Activated CD4-positive, alpha-beta T cell treated with anti-CD3 and anti-CD28 coated beads, Interleukin-2, amount 50 U/mL, for 24 hours (primary cell): ENCODE measurements at regions not wholly inside any gene's neighbourhood (a gene's known extent, or its start where the extent isn't known, plus 50 kb on each side); places are given as distances from the start of the nearest gene placed in this dataset.

Experiments used
- DNase-seq, 2 donors: peaks; one replicate each; pipeline ENCODE4 v3.0.0-alpha.2; 2020; ENCODE audit warnings: low read depth in 1 of 2, low spot score in 1 of 2

DNA sequence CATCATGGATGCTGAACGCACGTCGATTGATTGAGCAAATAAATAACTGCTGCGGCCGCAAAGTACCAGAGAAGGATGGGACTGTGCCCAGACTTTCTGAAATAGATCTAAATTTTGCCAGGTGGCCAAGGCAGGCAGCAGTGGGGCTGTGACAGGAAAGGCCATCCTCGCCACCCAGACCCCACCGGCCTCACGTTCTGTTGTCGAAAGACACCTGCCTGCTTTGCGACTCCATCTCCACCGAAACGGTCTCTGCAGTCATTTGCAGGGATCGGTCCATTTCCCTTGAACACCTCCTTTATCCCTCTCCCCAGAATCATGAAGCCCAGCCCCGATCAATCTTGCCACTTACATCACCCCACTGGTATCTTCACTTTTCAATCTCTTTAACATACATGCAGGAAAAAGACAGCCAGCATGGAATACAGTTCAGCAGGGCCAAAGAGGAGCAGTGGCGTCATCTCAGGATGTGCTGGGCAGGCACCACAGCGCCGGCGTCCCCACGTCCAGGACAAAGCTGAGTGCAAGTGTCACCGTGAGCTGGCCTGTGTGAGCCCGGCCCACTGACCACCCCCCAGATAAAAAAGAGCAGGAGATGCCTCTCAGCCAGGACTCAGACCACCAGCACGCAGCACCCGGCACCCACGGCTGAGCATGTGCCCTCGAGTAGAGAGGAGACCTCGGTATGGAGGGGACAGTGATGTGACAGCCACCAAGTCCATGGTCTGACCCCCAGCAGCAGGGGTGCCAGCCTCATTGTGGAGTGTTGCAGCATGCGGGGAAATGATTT is 610.3 kb downstream of the TBC1D22A start:
- no peak for DNase-seq

DNA sequence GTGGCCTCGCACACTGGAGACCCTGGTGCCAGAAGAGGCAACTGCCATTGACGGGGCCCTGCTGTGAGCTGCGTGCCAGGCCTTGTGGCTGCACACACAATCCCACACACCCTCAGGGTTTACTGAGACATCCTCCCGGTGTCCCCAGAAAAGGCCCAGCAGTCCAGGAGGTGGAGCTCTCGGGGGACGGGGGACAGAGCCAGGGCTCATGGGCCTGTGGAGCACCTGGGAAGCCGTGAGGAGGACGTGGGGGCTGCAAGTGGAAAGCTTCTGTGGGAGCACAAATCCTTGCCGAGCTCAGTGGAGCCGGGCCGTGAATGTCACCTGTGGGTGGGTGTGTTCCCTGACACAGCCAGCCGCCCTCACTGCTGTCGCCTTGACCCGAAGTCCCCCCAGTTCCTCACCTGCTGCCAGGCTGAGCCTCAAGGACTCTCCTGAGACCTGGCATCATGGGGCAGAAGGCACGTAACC is 609.7 kb downstream of the TBC1D22A start:
- DNase-seq: no peak

DNA sequence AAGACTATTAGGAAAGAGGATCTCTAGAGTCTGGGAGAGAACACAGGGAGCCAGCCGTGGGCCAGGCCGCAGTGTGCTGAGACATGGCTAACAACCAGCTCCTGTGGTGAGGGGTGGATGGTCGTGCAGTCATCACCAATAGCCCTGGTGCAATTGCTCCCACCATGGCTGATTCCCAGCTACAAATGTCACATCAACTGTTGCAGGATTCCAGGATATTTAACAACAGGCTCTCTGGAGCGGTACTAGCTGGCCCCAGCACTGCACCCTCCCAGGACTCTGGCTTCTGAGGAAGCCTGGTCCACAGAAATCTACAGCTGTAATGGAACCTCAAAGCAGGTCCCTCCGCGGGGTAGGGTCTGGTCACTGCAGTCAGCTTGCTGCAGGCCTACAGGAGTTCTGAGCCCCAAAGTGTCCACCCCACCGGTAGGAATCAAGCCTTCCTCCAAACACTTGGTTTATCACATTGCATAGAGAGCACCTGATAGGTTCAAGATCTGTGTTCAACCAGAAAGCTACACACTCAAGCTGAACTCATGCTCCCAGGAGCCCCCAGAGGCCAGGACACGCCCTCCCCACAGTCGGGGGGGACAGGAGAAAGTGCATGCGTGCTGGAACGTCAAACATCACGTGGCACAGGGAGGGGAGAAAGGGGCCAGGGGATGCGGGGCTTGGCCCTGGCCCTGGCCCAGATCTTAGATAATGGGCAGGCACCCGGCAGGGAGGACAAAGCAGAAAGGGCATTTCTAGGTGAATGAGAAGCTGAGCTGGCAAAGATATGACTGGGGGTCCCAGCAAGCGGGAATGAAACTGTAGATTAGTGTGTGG is 609.0 kb downstream of the TBC1D22A start:
- DNase-seq: no peak

DNA sequence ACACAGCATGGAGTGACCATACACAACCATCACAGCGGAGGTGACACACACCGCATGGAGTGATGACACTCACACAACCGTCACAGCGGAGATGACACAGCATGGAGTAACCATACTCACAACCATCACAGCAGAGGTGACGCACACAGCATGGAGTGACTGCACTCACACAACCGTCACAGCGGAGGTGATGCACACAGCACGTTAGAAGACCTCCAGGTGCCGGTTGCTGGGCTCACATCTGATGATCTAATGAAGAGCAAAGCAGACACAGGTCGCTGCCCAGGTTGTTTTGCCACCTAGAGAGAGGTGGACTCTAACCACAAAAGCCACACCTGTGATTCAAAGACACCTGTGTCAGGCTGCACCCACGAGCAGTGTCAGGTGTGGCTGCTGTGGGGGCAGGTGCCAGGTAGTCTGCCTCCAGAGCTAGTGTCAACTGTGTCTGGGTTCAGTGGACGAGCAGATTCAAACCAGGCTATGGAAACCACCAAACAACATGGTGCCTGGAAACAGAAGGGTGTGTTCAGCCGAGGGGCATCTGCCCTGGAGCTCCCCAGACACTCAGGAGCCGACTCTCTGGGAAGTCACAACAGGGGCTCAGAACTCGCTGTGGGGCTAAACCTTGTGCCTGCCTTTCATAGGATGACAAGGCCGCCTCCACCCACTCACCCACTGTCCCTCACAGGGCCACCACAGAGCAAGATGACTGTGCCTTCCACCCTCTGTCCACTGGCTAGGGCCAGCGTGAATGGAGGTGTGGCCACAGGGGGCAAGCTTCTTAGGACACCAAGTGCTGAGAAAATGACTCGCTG is 608.2 kb downstream of the TBC1D22A start:
- DNase-seq: no peak

DNA sequence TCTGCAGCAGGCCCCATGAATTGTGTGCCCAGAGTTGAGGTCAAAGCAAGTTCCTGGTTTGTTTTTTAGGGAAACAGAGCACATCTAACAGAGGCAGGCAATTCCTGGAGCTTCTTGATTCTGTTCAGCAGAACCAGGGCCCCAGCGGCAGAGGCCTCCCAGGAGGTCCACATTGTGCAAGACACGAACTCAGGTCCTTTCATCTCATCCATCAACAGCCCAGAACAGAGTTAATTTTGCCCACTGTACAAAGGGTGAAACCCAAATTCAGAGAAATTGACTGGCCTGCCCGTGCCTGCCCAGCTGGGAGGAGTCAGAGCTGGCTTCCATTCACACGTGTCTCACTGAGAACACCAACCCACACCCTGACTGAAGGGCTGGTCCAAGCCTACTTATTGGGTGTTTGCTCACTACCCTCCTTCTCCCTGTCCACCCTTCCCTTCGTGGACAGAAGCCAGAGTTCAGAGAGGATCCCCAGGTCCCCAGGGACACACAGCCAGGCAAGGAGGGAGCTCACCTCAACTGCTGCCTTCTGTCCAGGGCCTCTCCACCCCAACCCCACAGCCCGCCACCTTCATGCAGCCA is 607.1 kb downstream of the TBC1D22A start:
- no peak for DNase-seq

DNA sequence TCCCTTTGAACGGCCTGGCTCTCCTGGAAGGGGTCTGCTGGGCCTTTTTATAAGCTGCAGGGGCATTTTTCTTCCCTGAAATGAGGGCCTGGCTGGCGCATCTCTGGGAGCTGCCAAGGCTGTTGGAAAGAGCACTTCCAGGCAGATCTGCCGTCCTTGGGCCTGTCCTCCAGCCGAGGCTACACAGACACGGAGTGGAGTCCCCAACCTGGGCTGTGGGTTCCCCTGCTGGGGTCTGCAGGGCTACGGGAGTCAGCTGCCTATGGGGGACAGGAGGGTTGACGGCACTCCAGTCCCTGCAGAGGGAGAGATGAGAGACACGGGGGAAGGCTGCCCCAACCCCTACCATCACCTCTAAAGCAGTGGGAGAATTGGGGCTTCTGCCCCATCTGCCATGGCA is 606.6 kb downstream of the TBC1D22A start:
- DNase-seq: no peak

DNA sequence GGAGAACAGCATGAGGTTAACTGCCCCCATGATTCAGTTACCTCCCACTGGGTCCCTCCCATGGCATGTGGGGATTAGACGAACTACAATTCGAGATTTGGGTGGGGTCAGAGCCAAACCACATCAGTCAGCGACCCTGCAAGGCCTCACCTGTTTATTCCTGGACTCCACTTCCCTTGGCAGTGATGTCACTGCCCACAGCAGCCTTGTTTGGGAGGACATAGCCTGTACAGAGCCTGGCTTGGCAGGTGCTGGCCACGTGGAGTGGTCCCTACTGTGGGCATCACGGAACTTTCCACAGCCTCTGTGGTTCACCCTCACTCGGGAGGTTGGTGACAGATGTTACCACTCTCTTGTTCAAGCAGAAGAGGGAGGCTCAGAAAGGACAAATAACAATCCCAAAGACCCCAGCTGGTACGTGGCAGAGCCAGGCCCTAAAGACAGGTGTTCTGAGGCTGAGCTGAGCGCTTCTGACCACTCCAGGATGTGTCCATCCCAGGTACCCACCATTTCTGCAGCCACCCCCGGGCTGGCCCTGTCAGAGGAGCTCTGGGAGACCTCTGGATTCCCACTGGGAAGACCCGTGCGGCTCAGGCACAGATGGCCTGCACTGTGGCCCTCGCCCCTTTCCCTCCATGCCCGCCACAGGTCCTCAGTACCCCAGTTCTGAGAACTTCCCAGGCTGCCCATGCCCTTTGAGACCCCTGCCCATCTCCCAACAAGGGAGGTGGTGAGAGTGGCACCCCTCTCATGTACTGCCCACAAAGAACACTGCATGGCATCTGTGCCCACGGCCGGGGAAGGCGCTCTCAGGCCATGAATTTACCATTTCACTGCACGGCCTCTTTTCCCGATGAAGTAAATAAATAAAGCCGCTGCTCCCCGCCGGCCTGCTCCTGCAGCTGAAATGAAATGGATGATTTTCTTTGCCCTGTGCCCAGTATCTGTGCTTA is 605.8 kb downstream of the TBC1D22A start:
- no peak for DNase-seq

DNA sequence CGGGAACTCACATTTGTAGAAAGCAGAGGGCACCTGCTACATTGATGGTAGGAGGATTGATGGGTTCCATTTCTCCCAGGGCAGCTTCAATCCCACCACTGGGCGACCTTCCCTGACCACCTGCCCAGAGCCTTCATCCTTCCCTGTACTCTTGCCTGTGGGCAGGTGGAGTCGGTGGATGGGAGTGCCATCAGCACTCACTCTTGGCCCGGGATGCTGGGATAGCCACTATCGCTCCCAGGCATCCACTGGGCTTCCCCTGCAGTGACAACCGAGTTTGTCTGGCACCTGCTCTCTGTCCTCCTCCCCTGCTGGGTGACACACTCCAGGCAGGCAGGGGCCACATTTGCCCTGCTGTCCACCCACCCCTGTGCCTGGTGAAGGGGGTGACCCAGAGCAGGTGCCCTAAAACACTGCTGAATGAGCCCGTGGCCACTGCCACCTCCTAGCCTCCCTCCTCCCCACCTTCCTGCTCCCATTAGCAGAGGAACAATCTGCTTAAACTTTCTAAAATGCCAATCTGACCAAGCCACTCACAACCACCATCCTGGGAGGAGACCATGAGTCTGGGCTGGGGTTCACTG is 604.7 kb downstream of the TBC1D22A start:
- DNase-seq: no peak

DNA sequence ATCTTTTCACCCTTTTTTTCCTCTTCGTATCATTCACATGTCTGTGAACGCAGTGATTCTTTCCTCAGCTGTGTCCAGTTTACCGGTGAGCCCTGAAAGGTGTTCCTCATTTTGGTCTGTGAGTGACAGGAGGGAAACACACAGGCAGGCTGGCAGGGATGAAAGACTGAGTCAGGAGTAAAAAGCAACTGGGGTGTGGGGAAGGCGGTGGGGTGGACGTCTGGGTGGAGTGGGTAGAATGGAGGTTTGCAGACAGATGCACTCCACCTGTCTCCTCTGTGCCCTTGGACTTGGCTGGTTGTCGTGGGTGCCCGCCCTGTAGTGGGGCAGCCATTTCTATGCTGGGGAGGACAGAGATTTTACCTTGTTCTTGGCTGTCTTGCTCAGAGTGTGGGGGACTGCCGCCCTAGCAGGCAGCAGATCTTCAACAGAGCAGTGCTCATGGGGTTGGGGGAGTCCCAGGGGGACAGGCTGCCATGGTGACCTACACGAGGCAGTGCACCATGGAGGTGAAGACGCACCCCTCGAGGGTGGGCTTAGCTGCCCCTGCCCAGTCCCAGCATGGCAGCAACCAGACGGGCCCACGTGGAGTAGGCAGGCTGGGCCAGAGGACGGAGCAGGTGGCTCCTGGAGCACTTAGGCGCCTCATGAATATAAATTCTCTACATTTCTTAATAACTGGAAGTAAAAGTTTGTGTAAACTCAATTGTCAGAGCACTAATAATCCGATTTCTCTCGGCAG is 603.7 kb downstream of the TBC1D22A start:
- DNase-seq: no peak

DNA sequence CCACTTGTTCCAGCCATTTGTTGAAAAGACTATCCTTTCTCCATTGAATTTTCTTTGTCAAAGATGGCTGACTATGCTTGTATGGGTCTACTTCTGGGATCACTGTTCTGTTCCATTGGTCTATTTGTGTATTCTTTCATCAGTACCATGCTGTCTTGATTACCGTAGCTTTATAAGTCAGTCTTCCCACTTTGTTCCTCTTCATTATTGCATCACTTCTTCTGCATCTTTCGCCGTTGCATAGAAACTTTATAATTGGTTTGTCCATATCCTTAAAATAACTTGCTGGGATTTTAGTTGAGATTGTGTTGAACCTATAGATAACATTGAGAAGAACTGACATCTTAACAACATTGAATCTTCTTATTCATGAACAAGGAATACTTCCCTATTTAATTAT is 598.8 kb downstream of the TBC1D22A start:
- no peak for DNase-seq

DNA sequence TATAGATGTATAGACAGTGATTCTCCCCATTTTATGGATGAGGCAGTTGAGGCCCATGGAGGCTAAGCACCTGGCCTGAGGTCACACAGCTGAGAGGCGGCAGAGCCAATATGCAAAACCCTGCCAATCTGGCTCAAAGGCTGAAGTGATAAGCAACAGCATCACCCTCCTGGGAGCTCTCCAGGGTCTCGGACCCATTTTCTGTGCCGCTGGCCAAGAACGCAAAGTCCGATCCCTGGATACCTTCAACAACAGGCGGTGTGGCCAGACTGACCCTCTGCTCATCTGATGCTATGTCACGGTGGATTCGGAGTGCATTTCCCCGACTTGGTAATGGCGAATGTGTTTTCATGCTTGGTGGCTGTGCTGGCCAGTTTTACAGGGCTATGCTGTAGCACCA is 595.0 kb downstream of the TBC1D22A start:
- DNase-seq: no peak

DNA sequence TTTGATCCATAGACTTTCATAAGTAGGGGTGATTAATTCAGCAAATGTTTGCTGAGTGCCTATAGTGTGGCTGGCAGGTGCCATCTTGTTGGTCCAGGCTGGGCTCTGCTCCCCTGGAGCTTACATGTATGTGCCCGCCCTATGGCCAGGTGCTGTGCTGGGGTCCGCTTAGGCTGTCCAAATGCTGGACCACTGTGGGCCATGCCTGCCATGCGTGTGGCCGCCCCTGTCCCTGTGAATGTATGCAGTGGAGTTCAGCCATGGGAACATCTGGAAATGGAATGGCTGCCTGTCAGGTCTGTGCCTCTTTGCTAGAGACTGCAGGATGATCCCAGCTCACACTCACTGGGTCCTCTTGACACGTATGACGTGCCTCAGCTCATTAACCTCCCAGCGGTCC is 594.6 kb downstream of the TBC1D22A start:
- DNase-seq: no peak

DNA sequence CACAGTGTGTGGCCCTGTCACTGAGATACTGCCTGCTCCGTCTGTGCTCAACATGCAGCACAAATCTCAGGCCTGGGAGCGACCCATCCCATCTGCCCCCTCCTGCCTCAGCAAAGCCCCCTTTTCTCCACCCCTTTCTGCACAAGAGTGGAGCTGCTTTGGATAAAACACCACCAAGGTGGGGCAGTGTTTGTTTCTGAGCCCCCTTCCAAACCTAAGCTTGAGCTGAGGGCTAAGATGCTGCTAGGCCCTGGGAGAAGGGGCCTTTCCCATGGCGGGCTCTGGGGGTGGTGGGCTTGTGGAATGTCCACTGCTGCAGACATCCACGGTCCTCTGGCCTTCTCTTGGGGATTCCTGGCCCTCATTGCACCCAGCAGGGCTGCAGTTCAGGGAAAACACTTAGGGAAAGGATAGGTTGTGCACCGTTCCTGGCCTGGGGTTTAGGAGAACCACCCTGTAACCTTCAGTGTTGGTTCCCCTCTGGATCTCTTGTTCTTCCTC is 594.1 kb downstream of the TBC1D22A start:
- no peak for DNase-seq

DNA sequence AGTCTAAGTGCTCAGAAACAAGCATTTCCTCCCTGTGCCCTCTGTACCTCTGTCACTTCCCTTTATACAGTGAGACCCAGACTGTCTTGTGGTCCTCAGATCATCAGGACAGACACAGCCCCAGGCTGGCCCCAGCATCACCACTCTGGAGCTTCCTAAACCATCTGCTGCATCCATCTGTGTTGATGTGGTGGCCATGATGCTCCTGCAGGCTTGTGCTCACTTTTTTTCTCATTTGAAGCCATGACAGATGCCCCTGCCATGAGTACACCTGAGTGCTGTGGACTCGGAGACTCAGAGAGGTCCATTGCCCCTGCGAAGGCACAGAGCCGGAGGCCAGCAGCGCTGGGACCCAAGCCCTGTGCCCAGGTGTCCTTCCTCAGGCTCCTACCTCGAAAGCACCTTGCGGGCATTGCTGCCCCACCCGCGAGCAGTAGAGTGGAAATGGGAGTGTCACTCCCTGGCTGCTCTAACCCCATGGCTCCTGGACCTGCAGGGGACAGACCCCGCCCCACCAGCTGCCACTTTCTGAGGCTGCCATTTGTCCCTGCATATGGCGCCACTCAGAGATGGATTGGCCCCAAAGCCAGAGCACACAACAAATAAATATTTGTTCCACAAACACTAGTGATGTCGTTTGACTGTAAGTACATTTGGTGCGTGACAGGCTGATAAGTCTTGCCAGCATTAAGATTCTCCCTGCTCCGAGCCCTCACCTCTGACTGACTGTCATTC is 593.5 kb downstream of the TBC1D22A start:
- no peak for DNase-seq

DNA sequence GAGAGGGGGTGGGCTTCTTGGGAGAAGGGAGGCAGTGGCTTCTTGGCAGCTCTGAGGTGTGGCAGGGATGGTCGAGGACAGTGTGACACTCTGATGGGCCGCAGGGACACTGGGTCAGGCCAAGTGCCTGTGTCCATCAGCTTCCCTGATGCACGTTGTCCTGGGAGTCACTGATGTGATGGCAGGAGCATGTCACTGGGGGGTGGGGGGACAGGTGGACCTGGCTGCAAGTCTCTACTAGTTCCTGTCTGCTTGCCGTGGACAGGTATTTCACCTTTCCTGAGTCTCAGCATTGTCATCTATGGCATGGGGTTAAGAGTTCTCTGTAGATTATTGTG is 592.9 kb downstream of the TBC1D22A start:
- no peak for DNase-seq

DNA sequence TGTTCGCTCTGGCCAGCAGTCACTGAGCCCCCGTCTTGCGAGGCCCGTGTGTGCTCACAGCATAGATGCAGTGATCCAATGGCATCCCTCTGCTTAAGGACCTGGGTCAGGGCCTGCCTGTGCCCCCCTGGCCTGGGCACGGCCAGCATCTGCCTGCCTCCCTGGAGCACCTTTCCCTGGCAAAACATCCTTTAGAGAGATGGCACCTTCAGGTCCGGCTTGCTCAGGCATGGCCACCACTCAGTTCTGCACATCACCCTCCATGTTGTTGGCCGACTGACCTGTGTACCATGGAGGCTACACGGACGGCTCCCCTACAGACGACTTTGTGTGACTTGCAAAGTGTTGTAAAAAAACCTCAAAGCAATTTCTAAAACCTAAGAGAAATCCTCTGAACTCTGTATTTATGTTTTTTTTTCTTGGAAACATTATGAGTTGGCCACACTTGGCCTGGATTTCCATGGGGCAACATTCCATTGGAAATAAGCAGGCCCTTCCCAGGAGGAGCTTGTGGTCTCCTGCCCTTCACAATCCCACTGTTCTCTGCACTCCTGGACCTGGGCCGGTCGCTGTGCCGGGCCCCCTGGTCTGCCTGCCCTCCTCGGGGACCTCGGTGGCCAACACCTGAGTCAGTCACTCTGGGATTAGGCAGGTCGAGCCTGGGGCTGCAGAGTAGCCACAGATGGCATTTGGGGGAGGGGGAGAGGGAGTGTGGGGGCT is 592.4 kb downstream of the TBC1D22A start:
- DNase-seq: no peak

DNA sequence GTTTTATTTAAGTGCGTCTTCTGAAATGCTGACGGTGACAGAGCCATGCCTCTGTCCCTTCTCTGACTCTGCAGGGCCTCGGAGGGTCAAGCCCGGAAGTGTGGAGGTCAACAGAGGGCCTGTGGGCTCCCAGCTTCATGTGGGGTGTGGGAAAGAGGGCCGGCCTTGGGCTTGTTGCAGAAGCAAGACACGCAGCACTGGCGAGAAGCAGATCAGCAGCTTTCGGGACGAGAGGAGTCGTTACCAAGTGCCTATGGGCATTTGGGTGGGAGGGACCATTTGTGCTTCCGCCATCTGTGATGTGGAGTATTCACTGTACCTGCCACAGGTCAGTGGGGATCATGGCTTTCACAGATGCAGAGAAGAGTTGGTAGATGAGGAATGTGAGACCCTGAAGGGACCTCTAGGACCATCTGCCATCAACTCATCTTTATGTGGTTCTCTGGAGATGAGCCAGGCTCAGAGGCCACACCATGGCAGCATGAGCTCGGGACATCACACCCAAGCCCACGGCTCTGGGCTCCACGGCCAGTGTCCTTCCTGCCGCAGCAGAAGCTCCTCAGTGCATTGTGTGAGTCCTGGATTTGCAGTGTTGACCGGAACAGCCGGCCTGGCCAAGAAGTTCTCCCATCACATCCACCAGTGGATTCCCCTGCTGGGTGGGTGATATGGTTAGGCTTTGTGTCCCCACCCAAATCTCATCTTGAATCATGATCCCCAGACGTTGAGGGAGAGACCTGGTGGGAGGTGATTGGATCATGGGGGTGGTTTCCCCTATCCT is 590.7 kb downstream of the TBC1D22A start:
- DNase-seq: no peak
